Mucosa of descending colon (tissue), 3 donors: ENCODE measurements at regions not wholly inside any gene's neighbourhood (a gene's known extent, or its start where the extent isn't known, plus 50 kb on each side); places are given as distances from the start of the nearest gene placed in this dataset.

Experiments
- ATAC-seq: fragments of 200-7000 bp; cut with Tn5 transposase; one replicate; pipeline ENCODE4 v1.9.1; 2020; ENCODE audit warnings: mild to moderate bottlenecking, moderate library complexity
- DNase-seq, 3 donors: peaks; one replicate each; pipeline ENCODE4 v3.0.0-alpha.2; 2020
- H3K36me3 ChIP-seq: fragments of 200-600 bp; one replicate; pipeline ENCODE4 v1.8.0; 2021; ENCODE audit warnings: low read depth, mild to moderate bottlenecking
- H3K4me1 ChIP-seq: fragments of 200-600 bp; one replicate; pipeline ENCODE4 v1.8.0; 2021; ENCODE audit warnings: low read depth, mild to moderate bottlenecking
- H3K4me3 ChIP-seq: fragments of 200-600 bp; one replicate; pipeline ENCODE4 v1.8.0; 2021; ENCODE audit warnings: mild to moderate bottlenecking
- H3K9me3 ChIP-seq: fragments of 200-600 bp; one replicate; pipeline ENCODE4 v1.8.0; 2021; ENCODE audit warnings: mild to moderate bottlenecking
- CTCF ChIP-seq: fragments of 200-600 bp; IDR thresholded peaks from one replicate; pipeline ENCODE4 v1.8.0; 2022; ENCODE audit warnings: antibody characterized with exemption, mild to moderate bottlenecking
- intact Hi-C, 2 donors: fragments of 100-400 bp; cut with DNase I in 1 of 2; cut with micrococcal nuclease in 1 of 2; formaldehyde crosslinking; loops; one replicate each; pipeline versions ENCODE4 v1.11.0 to v1.11.1; 2022; cut with DNase I, micrococcal nuclease
- donor health status: DM: no; HTN: no; CAD: no; lungs with moderate emphysema.
- donor health status: DM: no; HTN: no; CAD: no.
- donor health status: DM: no; HTN: yes; CAD: no.

GRCh38 chr3:76652524-76652923 is 387.4 kb upstream of the ROBO2 start:
- Histone ChIP-seq H3K4me1 (no peaks in the 10 kb centered on the region), H3K36me3 (no peaks in the 10 kb centered on the region), H3K9me3 (no peaks in the 10 kb centered on the region), H3K4me3 (no peak overlapping the region)
- DNase-seq = no peak
- no peak for ATAC-seq
- intact Hi-C loops = no loop called here
- no peak for TF ChIP-seq CTCF

GRCh38 chr3:76653640-76654251 is 386.2 kb upstream of the ROBO2 start:
- H3K4me1 ChIP-seq = no peaks in the 10 kb centered on the region
- no peaks in the 10 kb centered on the region for H3K9me3 ChIP-seq
- TF ChIP-seq CTCF = no peak
- no peaks in the 10 kb centered on the region for H3K36me3 ChIP-seq
- DNase-seq (no peak), ATAC-seq (no peak)
- intact Hi-C loops = no loop called here
- no peak overlapping the region for H3K4me3 ChIP-seq

GRCh38 chr3:76656531-76657070 is 383.3 kb upstream of the ROBO2 start:
- no peak for ATAC-seq
- DNase-seq = no peak
- TF ChIP-seq CTCF = no peak
- H3K4me1 ChIP-seq = no peaks in the 10 kb centered on the region
- no peaks in the 10 kb centered on the region for H3K9me3 ChIP-seq
- H3K4me3 ChIP-seq = no peak overlapping the region
- no peaks in the 10 kb centered on the region for H3K36me3 ChIP-seq
- intact Hi-C loops = no loop called here

GRCh38 chr3:76657909-76658308 is 382.0 kb upstream of the ROBO2 start:
- H3K4me3 ChIP-seq = no peak overlapping the region
- ATAC-seq (no peak), DNase-seq (no peak)
- H3K9me3 ChIP-seq = no peaks in the 10 kb centered on the region
- TF ChIP-seq CTCF = no peak
- H3K4me1 ChIP-seq = no peaks in the 10 kb centered on the region
- intact Hi-C loops = no loop called here
- H3K36me3 ChIP-seq = no peaks in the 10 kb centered on the region

GRCh38 chr3:76661527-76662250 is 378.2 kb upstream of the ROBO2 start:
- Histone ChIP-seq H3K9me3 (no peaks in the 10 kb centered on the region), H3K4me3 (no peak overlapping the region), H3K36me3 (no peaks in the 10 kb centered on the region), H3K4me1 (no peaks in the 10 kb centered on the region)
- DNase-seq = no peak
- no peak for TF ChIP-seq CTCF
- no peak for ATAC-seq
- intact Hi-C loops = no loop called here
